PFSK-1 (cell line): ENCODE measurements at regions not wholly inside any gene's neighbourhood (a gene's known extent, or its start where the extent isn't known, plus 50 kb on each side); places are given as distances from the start of the nearest gene placed in this dataset.

Experiments used
- FOXP2 ChIP-seq: optimal IDR thresholded peaks from 2 replicates; pipeline ENCODE3; 2011; ENCODE audit warnings: borderline replicate concordance, control low read depth, inconsistent platforms; ENCODE audit not compliant: insufficient read depth; ENCODE audit errors: extremely low read length, extremely low read depth
- POLR2AphosphoS5 ChIP-seq: IDR thresholded peaks from 2 replicates; pipeline ENCODE4 v1.6.1; 2012; ENCODE audit warnings: low read depth, mild to moderate bottlenecking, control low read depth, low read length, moderate library complexity
- REST ChIP-seq, 2 experiments: IDR thresholded peaks; 2 replicates each; pipeline versions ENCODE4 v1.6.1 to v1.8.0; 2011 to 2012; ENCODE audit warnings: low read depth in 2 of 2, low read length in 2 of 2, control low read depth in 1 of 2, inconsistent platforms in 1 of 2, mild to moderate bottlenecking in 1 of 2, moderate library complexity in 1 of 2; ENCODE audit not compliant: insufficient read depth in 1 of 2

- TF ChIP-seq REST (IDR thresholded peaks at IDR 0.05; ENCODE audit: insufficient read depth in 1 of 2, low read depth in 2 of 2, low read length in 2 of 2) = no peak
- TF ChIP-seq POLR2AphosphoS5 = no peak
- no peak for TF ChIP-seq FOXP2
These were observed 111.9 kb upstream of the ERCC4 start for GRCh38 chr16:13808102-13808501.
